ENCODE measurements at regions not wholly inside any gene's neighbourhood (a gene's known extent, or its start where the extent isn't known, plus 50 kb on each side); places are given as distances from the start of the nearest gene placed in this dataset.

- no peak for ATAC-seq
These were observed 756.3 kb downstream of the NTRK3 start for GRCh38 chr15:87500240-87500639.

GRCh38 chr15:87498560-87498959 is 758.0 kb downstream of the NTRK3 start:
- TF ChIP-seq CTCF (IDR thresholded peaks at IDR 0.05): no peak
- intact Hi-C loops (cut with DNase I, micrococcal nuclease): no loop called here
- no peak overlapping the region for H3K4me3 ChIP-seq

More at GRCh38 chr15:87500240-87500639, 756.3 kb downstream of the NTRK3 start:
- no peak overlapping the region for H3K4me3 ChIP-seq
- peaks cover 5% of the 10 kb centered on the region for H3K9me3 ChIP-seq
- no peaks in the 10 kb centered on the region for H3K4me1 ChIP-seq (ENCODE audit: low read depth)
- H3K36me3 ChIP-seq (ENCODE audit: low read depth): no peaks in the 10 kb centered on the region
- no peak for TF ChIP-seq CTCF (IDR thresholded peaks at IDR 0.05)
- DNase-seq: no peak
- intact Hi-C loops (cut with DNase I, micrococcal nuclease): no loop called here

GRCh38 chr15:87496795-87497194 is 759.7 kb downstream of the NTRK3 start:
- Histone ChIP-seq H3K36me3 (ENCODE audit: low read depth) (no peaks in the 10 kb centered on the region), H3K9me3 (peaks cover 9% of the 10 kb centered on the region), H3K4me1 (ENCODE audit: low read depth) (no peaks in the 10 kb centered on the region), H3K4me3 (no peak overlapping the region)
- no peak for DNase-seq
- no peak for ATAC-seq
- TF ChIP-seq CTCF (IDR thresholded peaks at IDR 0.05): no peak
- intact Hi-C loops (cut with DNase I, micrococcal nuclease): no loop called here

More at GRCh38 chr15:87498560-87498959, 758.0 kb downstream of the NTRK3 start:
- no peak for DNase-seq
- H3K4me1 ChIP-seq (ENCODE audit: low read depth): no peaks in the 10 kb centered on the region
- no peaks in the 10 kb centered on the region for H3K36me3 ChIP-seq (ENCODE audit: low read depth)
- ATAC-seq: no peak
- peaks cover 4% of the 10 kb centered on the region for H3K9me3 ChIP-seq

GRCh38 chr15:87496109-87496508 is 760.4 kb downstream of the NTRK3 start:
- TF ChIP-seq CTCF (IDR thresholded peaks at IDR 0.05): no peak
- Histone ChIP-seq H3K9me3 (peaks cover 12% of the 10 kb centered on the region), H3K4me3 (no peak overlapping the region), H3K36me3 (ENCODE audit: low read depth) (no peaks in the 10 kb centered on the region), H3K4me1 (ENCODE audit: low read depth) (no peaks in the 10 kb centered on the region)
- ATAC-seq (no peak), DNase-seq (no peak)
- intact Hi-C loops (cut with DNase I, micrococcal nuclease): no loop called here

GRCh38 chr15:87493803-87494202 is 762.7 kb downstream of the NTRK3 start:
- H3K4me3 ChIP-seq: no peak overlapping the region
- no peaks in the 10 kb centered on the region for H3K4me1 ChIP-seq (ENCODE audit: low read depth)
- intact Hi-C loops (cut with DNase I, micrococcal nuclease): no loop called here
- no peak for DNase-seq
- no peak for ATAC-seq
- no peak for TF ChIP-seq CTCF (IDR thresholded peaks at IDR 0.05)
- H3K36me3 ChIP-seq (ENCODE audit: low read depth): no peaks in the 10 kb centered on the region
- H3K9me3 ChIP-seq: peaks cover 12% of the 10 kb centered on the region

- intact Hi-C loops (cut with DNase I, micrococcal nuclease): no loop called here
- no peak overlapping the region for H3K4me3 ChIP-seq
These were observed 764.2 kb downstream of the NTRK3 start for GRCh38 chr15:87492321-87492720.

More at GRCh38 chr15:87492321-87492720, 764.2 kb downstream of the NTRK3 start:
- DNase-seq (no peak), ATAC-seq (no peak)
- no peak for TF ChIP-seq CTCF (IDR thresholded peaks at IDR 0.05)
- Histone ChIP-seq H3K9me3 (peaks cover 12% of the 10 kb centered on the region), H3K4me1 (ENCODE audit: low read depth) (no peaks in the 10 kb centered on the region), H3K36me3 (ENCODE audit: low read depth) (no peaks in the 10 kb centered on the region)

Data from mucosa of descending colon (tissue), 3 donors.